ENCODE measurements at regions not wholly inside any gene's neighbourhood (a gene's known extent, or its start where the extent isn't known, plus 50 kb on each side); places are given as distances from the start of the nearest gene placed in this dataset.

DNA sequence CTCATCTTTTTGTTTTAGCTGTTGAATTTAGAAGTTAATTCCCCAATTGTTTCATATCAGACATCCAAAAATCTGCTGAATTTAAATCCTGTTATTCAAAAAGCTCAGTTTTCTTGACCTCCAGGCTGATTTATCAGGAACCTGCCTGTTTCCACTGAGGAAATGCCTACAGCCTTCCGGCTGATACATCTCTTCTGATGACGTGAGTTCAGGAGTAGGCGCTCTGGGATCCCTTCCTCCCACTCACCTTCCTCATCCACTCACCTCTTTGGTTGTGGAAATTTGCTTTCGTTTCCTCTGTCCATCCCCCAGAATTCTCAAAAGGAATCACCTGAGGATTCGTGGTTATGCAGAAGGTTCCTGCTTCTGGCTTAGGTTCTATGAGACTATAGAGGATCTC, 55.4 kb upstream of the ALDH1A3 start:
- Histone ChIP-seq H3K4me1 (no peaks in the 10 kb centered on the region), H3K27me3 (no peaks in the 10 kb centered on the region), H3K9me3 (peaks cover 6% of the 10 kb centered on the region), H3K36me3 (no peaks in the 10 kb centered on the region), H3K4me3 (no peak overlapping the region), H3K27ac (no peak overlapping the region)
- intact Hi-C loops (cut with DNase I) = no loop called here
- ATAC-seq (no peak), DNase-seq (no peak)
- TF ChIP-seq CTCF (IDR thresholded peaks at IDR 0.05) = no peak

GRCh38 chr15:100829457-100829856, 50.2 kb upstream of the ALDH1A3 start:
- intact Hi-C loops (cut with DNase I) = no loop called here
- H3K27me3 ChIP-seq = no peaks in the 10 kb centered on the region
- H3K4me1 ChIP-seq = no peaks in the 10 kb centered on the region
- H3K36me3 ChIP-seq = no peaks in the 10 kb centered on the region
- no peak for DNase-seq
- H3K4me3 ChIP-seq = no peak overlapping the region
- no peaks in the 10 kb centered on the region for H3K9me3 ChIP-seq
- H3K27ac ChIP-seq = no peak overlapping the region
- TF ChIP-seq CTCF (IDR thresholded peaks at IDR 0.05) = no peak
- ATAC-seq = no peak

Measured in upper lobe of right lung (tissue), 1 donor.